HG03108 (cell line): ENCODE measurements at regions not wholly inside any gene's neighbourhood (a gene's known extent, or its start where the extent isn't known, plus 50 kb on each side); places are given as distances from the start of the nearest gene placed in this dataset.

Experiments
- ATAC-seq: cut with Tn5 transposase; IDR thresholded peaks from one replicate; pipeline ENCODE4 v1.9.1; 2021; ENCODE audit warnings: moderate library complexity; ENCODE audit not compliant: unreplicated experiment

GRCh38 chr3:163878396-163878795 is 1199.9 kb downstream of the SI start:
- ATAC-seq, result no peak

GRCh38 chr3:163877805-163878204 is 1200.5 kb downstream of the SI start:
- ATAC-seq, result no peak

- ATAC-seq, result no peak
Observed at GRCh38 chr3:163863146-163863545, 1215.2 kb downstream of the SI start.

GRCh38 chr3:163852233-163852632 is 1226.1 kb downstream of the SI start:
- no peak for ATAC-seq

GRCh38 chr3:163838769-163839168 is 1239.5 kb downstream of the SI start:
- ATAC-seq, result no peak

- no peak for ATAC-seq
Observed at GRCh38 chr3:163832547-163832946, 1245.7 kb downstream of the SI start.

- no peak for ATAC-seq
Observed at GRCh38 chr3:163821841-163822240, 1256.5 kb downstream of the SI start.

- no peak for ATAC-seq
Observed at GRCh38 chr3:163817015-163817414, 1261.3 kb downstream of the SI start.

GRCh38 chr3:163813935-163814334 is 1264.4 kb downstream of the SI start:
- no peak for ATAC-seq

GRCh38 chr3:163812006-163812405 is 1266.3 kb downstream of the SI start:
- no peak for ATAC-seq

- no peak for ATAC-seq
Observed at GRCh38 chr3:163809540-163809993, 1268.7 kb downstream of the SI start.

GRCh38 chr3:163786416-163786815 is 1291.9 kb downstream of the SI start:
- no peak for ATAC-seq

GRCh38 chr3:163785693-163786092 is 1292.6 kb downstream of the SI start:
- no peak for ATAC-seq

GRCh38 chr3:163779396-163780344 is 1298.6 kb downstream of the SI start:
- ATAC-seq, result no peak

GRCh38 chr3:163776743-163777142 is 1301.6 kb downstream of the SI start:
- ATAC-seq, result no peak

GRCh38 chr3:163773136-163773535 is 1305.2 kb downstream of the SI start:
- ATAC-seq, result no peak

- no peak for ATAC-seq
Observed at GRCh38 chr3:163768048-163768447, 1310.2 kb downstream of the SI start.

GRCh38 chr3:163766112-163766511 is 1312.2 kb downstream of the SI start:
- ATAC-seq, result no peak

GRCh38 chr3:163753033-163753432 is 1325.3 kb downstream of the SI start:
- no peak for ATAC-seq

GRCh38 chr3:163745204-163745603 is 1333.1 kb downstream of the SI start:
- ATAC-seq, result no peak

- no peak for ATAC-seq
Observed at GRCh38 chr3:163735394-163735793, 1342.9 kb downstream of the SI start.

- no peak for ATAC-seq
Observed at GRCh38 chr3:163730684-163731083, 1347.6 kb downstream of the SI start.

- no peak for ATAC-seq
Observed at GRCh38 chr3:163726125-163726524, 1352.2 kb downstream of the SI start.
